SK-N-SH treated with all-trans-retinoic acid at 6 μM for 48 hours (cell line): ENCODE measurements at regions not wholly inside any gene's neighbourhood (a gene's known extent, or its start where the extent isn't known, plus 50 kb on each side); places are given as distances from the start of the nearest gene placed in this dataset.

ENCODE experiments used
- ATAC-seq: fragments of 200-7000 bp; cut with Tn5 transposase; 3 replicates; pipeline ENCODE4 v1.9.1; 2020; ENCODE audit warnings: mild to moderate bottlenecking, moderate library complexity
- BACH2 ChIP-seq: fragments of 250-450 bp; sonication (Bioruptor Pico); IDR thresholded peaks from 2 replicates; pipeline ENCODE4 v1.9.0; 2021; ENCODE audit warnings: mild to moderate bottlenecking, borderline replicate concordance
- CREB5 ChIP-seq: fragments of 250-450 bp; sonication (Bioruptor Pico); IDR thresholded peaks from 2 replicates; pipeline ENCODE4 v1.5.1; 2020; ENCODE audit warnings: low read depth, mild to moderate bottlenecking, moderate library complexity
- CSDC2 ChIP-seq: fragments of 250-450 bp; sonication (Bioruptor Pico); IDR thresholded peaks from 2 replicates; pipeline ENCODE4 v1.5.0; 2020; ENCODE audit warnings: mild to moderate bottlenecking, moderate library complexity
- CSRNP3 ChIP-seq: fragments of 250-450 bp; sonication (Bioruptor Pico); IDR thresholded peaks from 2 replicates; pipeline ENCODE4 v1.5.1; 2021; ENCODE audit warnings: mild to moderate bottlenecking, moderate library complexity
- ESRRG ChIP-seq: fragments of 250-450 bp; sonication (Bioruptor Pico); IDR thresholded peaks from 2 replicates; pipeline ENCODE4 v1.6.1; 2021; ENCODE audit warnings: mild to moderate bottlenecking
- GLIS3 ChIP-seq: fragments of 250-450 bp; sonication (Bioruptor Pico); IDR thresholded peaks from 2 replicates; pipeline ENCODE4 v1.5.0; 2020; ENCODE audit warnings: mild to moderate bottlenecking, moderate library complexity
- ISL1 ChIP-seq: fragments of 250-450 bp; sonication (Bioruptor Pico); IDR thresholded peaks from 2 replicates; pipeline ENCODE4 v2.1.2; 2022; ENCODE audit warnings: mild to moderate bottlenecking, moderate library complexity
- OSR1 ChIP-seq: fragments of 250-450 bp; sonication (Bioruptor Pico); IDR thresholded peaks from 2 replicates; pipeline ENCODE4 v1.8.0; 2022; ENCODE audit warnings: moderate library complexity, mild to moderate bottlenecking, inconsistent platforms
- PATZ1 ChIP-seq: fragments of 250-450 bp; sonication (Bioruptor Pico); IDR thresholded peaks from 2 replicates; pipeline ENCODE4 v1.8.0; 2020; ENCODE audit warnings: mild to moderate bottlenecking, moderate library complexity, borderline replicate concordance
- POU6F1 ChIP-seq: fragments of 250-450 bp; sonication (Bioruptor Pico); IDR thresholded peaks from 2 replicates; pipeline ENCODE4 v1.8.0; 2021; ENCODE audit warnings: low read depth, mild to moderate bottlenecking, moderate library complexity, borderline replicate concordance
- PPARA ChIP-seq: fragments of 250-450 bp; sonication (Bioruptor Pico); IDR thresholded peaks from 2 replicates; pipeline ENCODE4 v1.5.0; 2020; ENCODE audit warnings: mild to moderate bottlenecking, borderline replicate concordance
- RARB ChIP-seq: fragments of 250-450 bp; sonication (Bioruptor Pico); IDR thresholded peaks from 2 replicates; pipeline ENCODE4 v1.8.0; 2021; ENCODE audit warnings: mild to moderate bottlenecking, moderate library complexity
- SNAI2 ChIP-seq: fragments of 250-450 bp; sonication (Bioruptor Pico); IDR thresholded peaks from 2 replicates; pipeline ENCODE4 v1.5.0; 2020; ENCODE audit warnings: mild to moderate bottlenecking, moderate library complexity
- TCF4 ChIP-seq: fragments of 250-450 bp; sonication (Bioruptor Pico); IDR thresholded peaks from 2 replicates; pipeline ENCODE4 v1.8.0; 2021; ENCODE audit warnings: mild to moderate bottlenecking, moderate library complexity, borderline replicate concordance
- TSHZ2 ChIP-seq: fragments of 250-450 bp; sonication (Bioruptor Pico); IDR thresholded peaks from 2 replicates; pipeline ENCODE4 v1.5.0; 2020; ENCODE audit warnings: mild to moderate bottlenecking, moderate library complexity
- ZC3H10 ChIP-seq: fragments of 250-450 bp; sonication (Bioruptor Pico); IDR thresholded peaks from 2 replicates; pipeline ENCODE4 v1.5.1; 2021; ENCODE audit warnings: mild to moderate bottlenecking, moderate library complexity
- ZFP3 ChIP-seq: fragments of 250-450 bp; sonication (Bioruptor Pico); IDR thresholded peaks from 2 replicates; pipeline ENCODE4 v1.5.0; 2020; ENCODE audit warnings: mild to moderate bottlenecking, moderate library complexity
- ZFP30 ChIP-seq: fragments of 450-650 bp; formaldehyde crosslinking; IDR thresholded peaks from 2 replicates; pipeline ENCODE4 v1.5.0; 2022; ENCODE audit warnings: mild to moderate bottlenecking, moderate library complexity
- ZNF565 ChIP-seq: fragments of 450-650 bp; formaldehyde crosslinking; conservative IDR thresholded peaks from 2 replicates; pipeline ENCODE4 v1.5.0; 2020; ENCODE audit warnings: low read depth, mild to moderate bottlenecking, moderate library complexity
- ZNF70 ChIP-seq: fragments of 450-650 bp; formaldehyde crosslinking; IDR thresholded peaks from 2 replicates; pipeline ENCODE4 v1.5.0; 2020; ENCODE audit warnings: mild to moderate bottlenecking, moderate library complexity
- ZNF8 ChIP-seq: fragments of 450-650 bp; formaldehyde crosslinking; IDR thresholded peaks from 2 replicates; pipeline ENCODE4 v1.5.0; 2020; ENCODE audit warnings: mild to moderate bottlenecking, moderate library complexity

GRCh38 chr13:77817521-77817920 lies 101.1 kb downstream of the EDNRB start:
- TF ChIP-seq ZFP3 (CRISPR knock-in tag), result no peak
- TF ChIP-seq RARB (CRISPR knock-in tag), result no peak
- TF ChIP-seq ZNF8, result no peak
- TF ChIP-seq TSHZ2 (CRISPR knock-in tag), result no peak
- no peak for TF ChIP-seq PATZ1
- TF ChIP-seq SNAI2, result no peak
- no peak for TF ChIP-seq ZNF565 (CRISPR knock-in tag)
- TF ChIP-seq OSR1 (CRISPR knock-in tag), result no peak
- TF ChIP-seq ZFP30, result no peak
- TF ChIP-seq CREB5 (CRISPR knock-in tag), result no peak
- no peak for TF ChIP-seq PPARA
- TF ChIP-seq POU6F1, result no peak
- no peak for TF ChIP-seq GLIS3 (CRISPR knock-in tag)
- TF ChIP-seq CSDC2 (CRISPR knock-in tag), result no peak
- no peak for TF ChIP-seq CSRNP3 (CRISPR knock-in tag)
- no peak for TF ChIP-seq ZNF70 (CRISPR knock-in tag)
- TF ChIP-seq BACH2, result no peak
- TF ChIP-seq ZC3H10 (CRISPR knock-in tag), result no peak
- TF ChIP-seq ESRRG (CRISPR knock-in tag), result no peak
- ATAC-seq, result no peak

- ATAC-seq, result no peak
- no peak for TF ChIP-seq ZC3H10 (CRISPR knock-in tag)
- no peak for TF ChIP-seq ZFP30
- no peak for TF ChIP-seq CREB5 (CRISPR knock-in tag)
- TF ChIP-seq ZNF8, result no peak
- TF ChIP-seq PPARA, result no peak
- no peak for TF ChIP-seq POU6F1
- no peak for TF ChIP-seq ISL1 (CRISPR knock-in tag)
- no peak for TF ChIP-seq TSHZ2 (CRISPR knock-in tag)
- TF ChIP-seq GLIS3 (CRISPR knock-in tag), result no peak
- TF ChIP-seq TCF4 (CRISPR knock-in tag), result no peak
- no peak for TF ChIP-seq OSR1 (CRISPR knock-in tag)
- no peak for TF ChIP-seq PATZ1
- TF ChIP-seq RARB (CRISPR knock-in tag), result no peak
- no peak for TF ChIP-seq ZNF70 (CRISPR knock-in tag)
Observed at GRCh38 chr13:77815330-77815729, 103.3 kb downstream of the EDNRB start.
